Left ventricle myocardium superior (tissue), 1 donor: ENCODE measurements at regions not wholly inside any gene's neighbourhood (a gene's known extent, or its start where the extent isn't known, plus 50 kb on each side); places are given as distances from the start of the nearest gene placed in this dataset.

Experiments
- ATAC-seq: fragments of 200-7000 bp; cut with Tn5 transposase; one replicate; pipeline ENCODE4 v1.9.1; 2020; ENCODE audit warnings: mild to moderate bottlenecking, moderate library complexity
- DNase-seq: peaks from one replicate; pipeline ENCODE4 v3.0.0-alpha.2; 2020
- intact Hi-C: fragments of 100-400 bp; cut with micrococcal nuclease; formaldehyde crosslinking; loops from one replicate; pipeline ENCODE4 v1.11.0; 2022
- donor health status: DM: no; HTN: yes; CAD: no; lungs with severe emphysema.

DNA sequence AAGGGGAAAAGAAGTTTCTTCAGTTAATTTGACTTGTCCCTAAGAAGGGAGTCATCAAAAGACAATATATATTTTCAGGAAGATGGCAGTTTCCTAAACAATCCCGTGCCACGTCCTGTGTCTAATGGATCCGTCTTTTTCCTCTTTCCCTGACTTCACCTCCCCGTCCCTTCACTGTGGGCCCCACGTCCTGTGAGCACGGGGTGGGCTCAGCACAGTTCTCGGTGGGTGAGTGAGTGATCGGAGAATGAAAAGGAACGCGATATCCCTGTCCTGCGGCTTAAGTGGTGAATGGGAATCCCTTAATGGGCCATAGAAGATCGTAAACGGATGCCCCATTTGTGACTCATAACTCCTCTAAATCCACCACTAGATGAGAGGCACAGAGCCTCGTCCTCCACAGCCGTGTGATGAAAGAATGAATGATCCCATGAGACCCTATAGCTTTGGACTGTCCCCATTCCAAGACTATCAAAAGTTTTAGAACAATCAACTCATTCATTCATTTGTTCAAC is 63.5 kb upstream of the PITRM1 start:
- DNase-seq (no peak), ATAC-seq (no peak)
- intact Hi-C loops: no loop called here

GRCh38 chr10:3235395-3235794 is 62.8 kb upstream of the PITRM1 start:
- DNase-seq (no peak), ATAC-seq (no peak)
- intact Hi-C loops: no loop called here

GRCh38 chr10:3233486-3233990 is 61.0 kb upstream of the PITRM1 start:
- no peak for ATAC-seq
- intact Hi-C loops: no loop called here
- no peak for DNase-seq

- ATAC-seq (no peak), DNase-seq (no peak)
- intact Hi-C loops: no loop called here
These were observed 59.6 kb upstream of the PITRM1 start for GRCh38 chr10:3231951-3232730.

GRCh38 chr10:3229815-3230214 is 57.2 kb upstream of the PITRM1 start:
- DNase-seq: no peak
- intact Hi-C loops: no loop called here
- ATAC-seq: no peak

- DNase-seq (no peak), ATAC-seq (no peak)
- intact Hi-C loops: no loop called here
These were observed 56.0 kb upstream of the PITRM1 start for GRCh38 chr10:3228629-3228945.

DNA sequence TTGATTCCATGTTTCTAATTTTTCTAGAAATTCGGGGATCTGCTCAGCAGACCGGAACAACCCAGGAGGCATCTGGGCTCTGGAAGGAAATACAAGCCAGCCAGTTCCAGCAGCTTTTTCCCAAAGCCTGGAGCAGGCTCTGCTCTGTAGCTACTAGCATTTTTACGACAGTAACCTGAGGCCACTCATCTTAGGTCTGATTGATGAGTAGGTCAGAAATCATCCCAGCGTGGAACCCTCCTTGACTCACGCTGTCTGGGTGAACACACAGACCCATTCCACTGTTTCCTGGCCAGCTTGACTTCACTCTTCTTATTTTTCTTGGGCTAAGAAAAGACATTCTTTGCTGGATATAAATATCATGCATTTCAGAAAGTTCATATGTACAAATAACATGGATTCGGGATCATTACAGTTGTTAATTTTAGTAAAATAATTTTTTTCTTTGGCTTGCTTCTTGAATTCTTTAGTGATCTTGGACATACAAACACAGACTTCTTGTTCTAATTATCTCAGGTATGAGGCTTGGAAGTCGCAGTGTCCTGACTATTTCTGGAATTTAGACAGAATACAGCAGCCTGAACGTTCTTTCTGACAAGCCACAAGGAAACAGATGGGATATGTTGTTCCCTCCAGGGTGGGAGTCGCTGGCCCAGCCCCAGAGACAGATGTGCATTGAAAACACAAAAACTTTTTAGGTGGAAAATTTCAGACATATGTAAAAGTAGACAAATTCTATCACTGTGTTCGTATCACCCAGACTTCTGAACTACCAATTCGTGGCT is 54.6 kb upstream of the PITRM1 start:
- intact Hi-C loops: no loop called here
- ATAC-seq (no peak), DNase-seq (no peak)

DNA sequence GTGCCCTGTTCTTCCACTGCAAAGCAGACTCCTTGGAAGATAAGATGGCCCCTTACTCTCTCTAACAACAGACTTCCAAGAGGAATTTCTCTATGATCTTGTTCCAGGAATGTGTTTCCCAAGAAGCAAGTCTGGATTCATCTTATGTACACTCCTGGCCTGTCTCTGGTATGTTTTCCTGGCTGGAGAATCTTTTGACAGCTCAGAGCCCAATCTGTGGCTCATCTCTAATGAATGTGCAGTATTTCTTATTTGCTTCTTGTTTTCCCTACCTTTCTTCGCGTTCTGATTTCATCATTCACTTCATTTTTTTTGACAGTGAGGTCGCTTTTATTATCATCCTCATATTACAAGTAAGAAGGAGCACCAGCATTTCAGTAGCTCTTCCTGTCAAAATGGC is 53.0 kb upstream of the PITRM1 start:
- intact Hi-C loops: no loop called here
- no peak for ATAC-seq

DNA sequence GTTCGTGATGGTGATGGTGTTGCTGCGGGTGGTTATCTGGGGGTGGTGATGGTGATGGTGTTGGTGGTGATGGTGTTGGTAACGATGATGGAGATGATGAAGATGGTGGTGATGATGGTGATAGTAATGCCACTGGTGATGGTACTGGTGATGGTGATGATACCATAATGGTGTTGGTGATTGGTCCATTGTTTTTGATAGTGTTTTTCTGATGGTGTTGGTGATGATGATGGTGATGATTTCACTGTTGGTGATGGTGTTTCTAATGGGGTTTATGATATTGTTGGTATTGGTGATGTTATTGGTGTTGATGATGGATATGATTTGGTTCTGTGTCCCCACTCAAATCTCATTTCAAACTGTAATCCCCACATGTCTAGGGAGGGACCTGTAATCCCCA is 51.7 kb upstream of the PITRM1 start:
- DNase-seq: no peak
- intact Hi-C loops: no loop called here
- ATAC-seq: no peak

More for the DNA sequence above, 53.0 kb upstream of the PITRM1 start:
- no peak for DNase-seq

DNA sequence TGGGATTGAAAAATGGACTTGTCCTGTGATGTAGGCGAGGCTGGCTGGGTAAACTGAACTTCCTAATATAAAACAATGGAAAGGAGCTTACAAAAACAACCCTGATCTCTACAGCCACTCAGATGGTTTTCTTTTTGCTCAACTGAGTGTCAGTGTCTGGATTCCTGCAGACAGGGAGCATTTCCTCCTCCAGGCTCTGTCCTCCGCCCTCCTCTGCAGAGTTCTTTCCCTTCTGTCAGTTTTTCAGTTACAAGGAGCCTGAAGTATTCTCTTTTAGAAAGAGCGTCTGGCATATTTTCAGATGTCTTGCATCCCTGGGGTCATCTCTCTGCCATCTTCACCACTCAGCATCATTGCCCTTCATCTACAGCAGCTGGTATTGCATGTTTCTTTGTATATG is 50.0 kb upstream of the PITRM1 start:
- intact Hi-C loops: no loop called here
- ATAC-seq (no peak), DNase-seq (no peak)
